ENCODE measurements at regions not wholly inside any gene's neighbourhood (a gene's known extent, or its start where the extent isn't known, plus 50 kb on each side); places are given as distances from the start of the nearest gene placed in this dataset.

GRCh38 chr9:115289757-115290208, 171.8 kb upstream of the TNC start:
- DNase-seq, result no peak
- ATAC-seq, result no peak
- intact Hi-C loops (cut with DNase I, micrococcal nuclease), result no loop called here

GRCh38 chr9:115291841-115292240, 173.9 kb upstream of the TNC start:
- peak; percentile 93 for ATAC-seq
- peak; percentile 83 to 86 for DNase-seq
- intact Hi-C loops (cut with DNase I, micrococcal nuclease), result no loop called here

GRCh38 chr9:115292584-115293279, 174.8 kb upstream of the TNC start:
- intact Hi-C loops (cut with DNase I, micrococcal nuclease), result no loop called here
- no peak for ATAC-seq
- no peak for DNase-seq

- peak; percentile 81 for ATAC-seq
- DNase-seq, result no peak
- intact Hi-C loops (cut with DNase I, micrococcal nuclease), result no loop called here
These were observed 177.8 kb upstream of the TNC start for GRCh38 chr9:115295734-115296133.

- intact Hi-C loops (cut with DNase I, micrococcal nuclease), result no loop called here
- no peak for DNase-seq
- ATAC-seq, result peak; percentile 13
These were observed 179.0 kb upstream of the TNC start for GRCh38 chr9:115296831-115297565.

- ATAC-seq (no peak), DNase-seq (no peak)
- intact Hi-C loops (cut with DNase I, micrococcal nuclease), result no loop called here
These were observed 182.2 kb upstream of the TNC start for GRCh38 chr9:115300116-115300515.

- no peak for ATAC-seq
- intact Hi-C loops (cut with DNase I, micrococcal nuclease), result no loop called here
- no peak for DNase-seq
These were observed 182.9 kb upstream of the TNC start for GRCh38 chr9:115300874-115301273.

- intact Hi-C loops (cut with DNase I, micrococcal nuclease), result no loop called here
- ATAC-seq (no peak), DNase-seq (no peak)
These were observed 183.6 kb upstream of the TNC start for GRCh38 chr9:115301581-115301980.

GRCh38 chr9:115305543-115305942, 187.6 kb upstream of the TNC start:
- ATAC-seq (no peak), DNase-seq (no peak)
- intact Hi-C loops (cut with DNase I, micrococcal nuclease), result no loop called here

GRCh38 chr9:115306865-115307264, 188.9 kb upstream of the TNC start:
- ATAC-seq (no peak), DNase-seq (no peak)
- intact Hi-C loops (cut with DNase I, micrococcal nuclease), result no loop called here

- intact Hi-C loops (cut with DNase I, micrococcal nuclease), result no loop called here
- no peak for DNase-seq
- no peak for ATAC-seq
These were observed 195.6 kb upstream of the TNC start for GRCh38 chr9:115313545-115313944.

- intact Hi-C loops (cut with DNase I, micrococcal nuclease), result no loop called here
- ATAC-seq (no peak), DNase-seq (no peak)
These were observed 208.5 kb upstream of the TNC start for GRCh38 chr9:115326461-115326860.

- ATAC-seq (no peak), DNase-seq (no peak)
- intact Hi-C loops (cut with DNase I, micrococcal nuclease), result no loop called here
These were observed 209.6 kb upstream of the TNC start for GRCh38 chr9:115327436-115328122.

- ATAC-seq (no peak), DNase-seq (no peak)
- intact Hi-C loops (cut with DNase I, micrococcal nuclease), result no loop called here
These were observed 210.3 kb upstream of the TNC start for GRCh38 chr9:115328228-115328627.

- no peak for DNase-seq
- intact Hi-C loops (cut with DNase I, micrococcal nuclease), result no loop called here
- ATAC-seq, result no peak
These were observed 210.7 kb upstream of the TNC start for GRCh38 chr9:115328677-115329076.

- DNase-seq (no peak), ATAC-seq (no peak)
- intact Hi-C loops (cut with DNase I, micrococcal nuclease), result no loop called here
These were observed 215.5 kb upstream of the TNC start for GRCh38 chr9:115333277-115334070.

GRCh38 chr9:115335439-115335838, 217.5 kb upstream of the TNC start:
- intact Hi-C loops (cut with DNase I, micrococcal nuclease), result no loop called here
- ATAC-seq, result no peak
- no peak for DNase-seq

- ATAC-seq, result no peak
- intact Hi-C loops (cut with DNase I, micrococcal nuclease), result no loop called here
These were observed 222.4 kb upstream of the TNC start for GRCh38 chr9:115340314-115340713.

GRCh38 chr9:115341426-115341825, 223.5 kb upstream of the TNC start:
- no peak for DNase-seq
- ATAC-seq, result no peak

More at GRCh38 chr9:115340314-115340713, 222.4 kb upstream of the TNC start:
- DNase-seq, result no peak

More at GRCh38 chr9:115341426-115341825, 223.5 kb upstream of the TNC start:
- intact Hi-C loops (cut with DNase I, micrococcal nuclease), result no loop called here

All from left colon (tissue), 2 donors.